A673 (cell line): ENCODE measurements at regions not wholly inside any gene's neighbourhood (a gene's known extent, or its start where the extent isn't known, plus 50 kb on each side); places are given as distances from the start of the nearest gene placed in this dataset.

ENCODE experiments used
- EZH2 ChIP-seq: fragments of 200-600 bp; sonication (generic); IDR thresholded peaks from 2 replicates; pipeline ENCODE4 v1.6.1; 2017; ENCODE audit warnings: borderline replicate concordance, low read depth, mild to moderate bottlenecking, mixed read lengths, antibody characterized with exemption, low read length; ENCODE audit not compliant: poor library complexity, severe bottlenecking
- TF ChIP-seq, protein P1 (sequence below): fragments of 300-800, 200-600 bp; sonication (generic); conservative IDR thresholded peaks from 2 replicates; pipeline ENCODE4 v1.5.1; 2017; ENCODE audit warnings: low read depth, mild to moderate bottlenecking, antibody characterized with exemption, low read length, moderate library complexity, mixed read lengths

GRCh38 chr16:59881376-59881775 lies 1147.3 kb upstream of the GOT2 start:
- TF ChIP-seq, protein P1, sequence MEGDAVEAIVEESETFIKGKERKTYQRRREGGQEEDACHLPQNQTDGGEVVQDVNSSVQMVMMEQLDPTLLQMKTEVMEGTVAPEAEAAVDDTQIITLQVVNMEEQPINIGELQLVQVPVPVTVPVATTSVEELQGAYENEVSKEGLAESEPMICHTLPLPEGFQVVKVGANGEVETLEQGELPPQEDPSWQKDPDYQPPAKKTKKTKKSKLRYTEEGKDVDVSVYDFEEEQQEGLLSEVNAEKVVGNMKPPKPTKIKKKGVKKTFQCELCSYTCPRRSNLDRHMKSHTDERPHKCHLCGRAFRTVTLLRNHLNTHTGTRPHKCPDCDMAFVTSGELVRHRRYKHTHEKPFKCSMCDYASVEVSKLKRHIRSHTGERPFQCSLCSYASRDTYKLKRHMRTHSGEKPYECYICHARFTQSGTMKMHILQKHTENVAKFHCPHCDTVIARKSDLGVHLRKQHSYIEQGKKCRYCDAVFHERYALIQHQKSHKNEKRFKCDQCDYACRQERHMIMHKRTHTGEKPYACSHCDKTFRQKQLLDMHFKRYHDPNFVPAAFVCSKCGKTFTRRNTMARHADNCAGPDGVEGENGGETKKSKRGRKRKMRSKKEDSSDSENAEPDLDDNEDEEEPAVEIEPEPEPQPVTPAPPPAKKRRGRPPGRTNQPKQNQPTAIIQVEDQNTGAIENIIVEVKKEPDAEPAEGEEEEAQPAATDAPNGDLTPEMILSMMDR = no peak
- TF ChIP-seq EZH2 = no peak
